ENCODE measurements at regions not wholly inside any gene's neighbourhood (a gene's known extent, or its start where the extent isn't known, plus 50 kb on each side); places are given as distances from the start of the nearest gene placed in this dataset.
"Not testable (repeated sequence)": the region's sequence is repeated elsewhere in the genome, so short reads cannot be mapped to it uniquely, and the experiment has no call there.

DNA sequence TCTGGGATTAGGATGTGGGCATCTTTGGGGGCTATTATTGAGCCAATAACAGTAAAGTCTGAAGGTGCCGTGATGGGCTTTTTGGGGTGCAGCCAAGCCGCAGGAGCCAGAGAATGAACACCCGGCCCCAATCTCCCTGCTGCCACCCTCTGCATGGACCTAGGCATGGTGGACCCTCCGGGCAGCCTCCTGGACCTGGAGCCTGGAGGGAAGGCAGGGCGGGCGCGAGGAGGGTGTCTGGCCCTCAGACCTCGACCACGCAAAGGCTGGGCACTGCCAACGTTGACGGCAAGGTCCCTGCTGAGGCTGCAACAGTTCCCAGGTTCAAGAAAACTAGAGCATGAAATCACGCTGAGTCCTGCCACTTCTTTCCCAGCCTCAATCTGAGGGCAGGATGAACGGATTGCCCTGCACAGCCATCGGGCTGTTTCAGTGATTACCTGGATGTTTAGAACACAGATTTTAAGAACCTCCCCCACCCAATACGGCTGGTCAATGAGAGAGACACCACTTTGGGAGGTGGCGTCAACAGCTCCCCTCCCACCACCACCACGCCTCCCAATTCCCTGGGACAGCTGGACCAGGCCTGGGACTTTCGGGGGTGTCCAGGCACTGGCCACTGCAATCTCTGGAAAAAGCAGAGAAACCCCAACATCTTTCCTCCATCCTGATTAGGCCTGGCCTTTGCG is 147.4 kb downstream of the NPIPB11 start:
- not testable (repeated sequence) for DNase-seq (ENCODE audit: low spot score)

DNA sequence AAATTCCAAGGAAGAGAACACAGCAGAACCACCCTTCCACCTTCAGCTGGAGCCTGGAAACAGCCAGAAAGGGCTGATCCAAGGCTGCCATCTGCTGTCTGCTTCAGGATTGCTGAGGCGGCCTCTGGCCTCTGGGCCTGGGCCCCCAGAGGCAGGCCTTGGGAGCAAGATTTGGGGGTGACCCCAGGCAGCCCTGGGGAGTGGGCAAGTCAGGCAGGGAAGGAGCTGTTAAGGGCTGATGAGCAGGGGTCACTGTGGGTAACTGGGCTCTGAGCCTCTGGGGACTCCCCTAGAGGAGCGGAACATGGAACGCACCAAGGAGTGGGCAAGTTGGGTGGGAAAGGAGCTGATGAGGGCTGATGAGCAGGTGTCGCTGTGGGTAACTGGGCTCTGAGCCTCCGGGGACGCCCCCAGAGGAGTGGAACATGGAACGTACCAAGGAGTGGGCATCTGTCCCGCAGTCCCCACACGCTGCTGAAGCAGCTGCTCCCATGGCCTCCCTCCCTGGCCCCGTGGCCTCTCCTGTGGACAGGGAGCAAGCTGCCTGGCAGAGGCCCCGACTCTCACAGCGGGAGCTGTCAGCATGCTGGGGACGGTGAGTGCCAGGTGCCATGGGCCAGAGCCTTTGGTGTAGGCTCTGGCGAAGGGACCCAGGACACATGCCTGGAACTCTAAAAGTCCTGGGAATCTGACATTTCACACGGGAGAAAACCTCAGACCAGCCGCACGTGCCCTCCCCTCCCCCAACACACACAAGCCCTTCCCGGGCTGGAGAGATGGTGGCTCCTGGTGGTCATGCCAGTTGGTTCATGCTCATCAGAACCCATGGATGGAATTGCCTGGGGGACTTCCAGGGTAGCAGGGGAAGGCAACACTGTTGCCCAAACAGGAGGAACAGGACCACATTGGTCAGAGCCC is 148.8 kb downstream of the NPIPB11 start:
- DNase-seq (ENCODE audit: low spot score), result peak; percentile 39

DNA sequence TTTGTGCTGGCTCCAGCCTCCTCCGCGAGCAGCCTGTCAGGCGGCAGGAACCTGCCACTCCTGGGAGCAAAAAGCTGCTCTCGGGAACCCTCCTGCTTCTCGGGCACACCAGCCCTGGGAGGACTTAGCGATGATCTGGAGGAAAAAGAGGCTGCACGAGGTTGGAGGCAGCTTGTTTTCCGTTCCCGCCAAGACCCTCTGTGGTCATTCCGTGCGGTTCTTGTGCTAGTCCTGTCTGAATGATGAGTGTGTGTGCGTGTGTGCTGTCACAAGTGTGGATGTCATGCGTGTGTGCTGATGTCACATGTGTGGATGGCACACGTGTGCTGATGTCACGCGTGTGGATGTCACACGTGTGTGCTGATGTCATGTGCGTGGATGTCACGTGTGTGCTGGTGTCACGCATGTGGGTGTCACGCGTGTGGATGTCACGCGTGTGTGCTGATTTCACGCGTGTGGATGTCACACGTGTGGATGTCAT is 150.0 kb downstream of the NPIPB11 start:
- DNase-seq (ENCODE audit: low spot score), result no peak

DNA sequence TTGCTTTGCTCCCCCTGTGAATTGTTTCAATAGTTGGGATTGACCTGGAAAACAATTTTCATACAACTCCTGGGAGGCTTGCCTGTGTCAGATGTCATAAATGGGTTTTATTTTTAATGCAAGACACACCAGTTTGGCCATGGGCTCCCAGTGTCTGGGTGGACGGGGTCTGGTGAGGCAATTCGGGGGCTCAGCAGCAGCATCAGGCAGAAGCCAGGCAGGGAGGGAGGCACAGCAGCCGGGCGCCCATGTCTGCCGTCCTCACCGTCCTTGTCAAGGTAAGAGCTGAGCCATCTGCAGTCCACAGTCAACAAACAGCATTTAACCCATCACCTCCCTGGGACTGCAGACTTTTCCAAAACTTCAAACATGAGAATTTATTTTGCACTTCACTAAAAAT is 150.6 kb downstream of the NPIPB11 start:
- DNase-seq (ENCODE audit: low spot score), result not testable (repeated sequence)

DNA sequence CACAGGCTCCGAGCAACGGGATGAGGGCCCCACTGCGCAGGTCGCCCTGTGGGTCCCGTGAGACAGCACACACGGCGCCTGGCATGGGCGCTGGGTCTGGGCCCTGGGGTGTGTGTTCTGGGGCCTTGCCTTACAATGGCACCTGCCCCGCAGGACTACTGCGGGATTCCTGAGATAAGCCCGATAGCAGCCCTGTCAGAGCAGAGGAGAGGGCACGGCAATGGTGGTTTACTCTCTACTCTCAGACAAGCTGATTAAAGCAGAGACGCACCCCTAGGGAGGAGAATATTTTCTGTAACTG is 151.1 kb downstream of the NPIPB11 start:
- DNase-seq (ENCODE audit: low spot score), result not testable (repeated sequence)

DNA sequence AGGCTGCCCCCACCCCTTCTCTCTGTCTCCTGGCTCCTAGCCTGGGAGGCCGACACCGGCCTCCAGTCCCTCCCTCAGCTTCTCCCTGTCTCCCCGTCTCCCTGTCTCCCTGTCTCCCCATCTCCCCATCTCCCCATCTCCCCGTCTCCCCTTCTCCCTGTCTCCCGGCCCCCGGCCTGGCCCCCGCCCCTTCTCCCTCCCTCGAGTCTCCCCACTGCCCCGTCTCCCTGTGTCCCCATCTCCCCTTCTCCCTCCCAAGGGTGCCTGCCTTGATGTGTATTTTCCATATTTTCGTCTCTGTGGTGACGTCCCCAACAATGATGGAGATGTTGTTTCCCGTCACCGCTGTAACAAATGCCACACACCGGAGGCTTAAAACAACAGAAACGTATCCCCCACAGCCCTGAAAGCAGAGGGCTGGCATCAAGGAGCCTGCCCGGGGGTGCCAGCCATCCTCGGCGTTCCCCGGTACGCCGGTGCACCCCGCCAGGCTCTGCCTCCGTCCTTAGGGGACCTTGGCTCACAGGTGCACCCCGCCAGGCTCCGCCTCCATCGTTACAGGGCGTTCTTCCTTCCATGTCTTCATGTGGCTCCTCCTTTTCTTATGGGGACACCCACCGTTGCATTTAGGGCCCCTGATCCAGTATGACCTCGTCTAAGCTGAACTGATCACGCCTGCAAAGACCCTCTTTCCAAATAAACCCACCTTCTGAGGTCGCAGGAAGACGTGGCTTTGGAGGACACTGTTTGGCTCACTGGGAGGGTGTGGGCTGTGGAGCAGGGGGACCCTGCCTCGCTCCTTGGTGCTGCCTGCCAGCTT is 151.6 kb downstream of the NPIPB11 start:
- DNase-seq (ENCODE audit: low spot score), result no peak

DNA sequence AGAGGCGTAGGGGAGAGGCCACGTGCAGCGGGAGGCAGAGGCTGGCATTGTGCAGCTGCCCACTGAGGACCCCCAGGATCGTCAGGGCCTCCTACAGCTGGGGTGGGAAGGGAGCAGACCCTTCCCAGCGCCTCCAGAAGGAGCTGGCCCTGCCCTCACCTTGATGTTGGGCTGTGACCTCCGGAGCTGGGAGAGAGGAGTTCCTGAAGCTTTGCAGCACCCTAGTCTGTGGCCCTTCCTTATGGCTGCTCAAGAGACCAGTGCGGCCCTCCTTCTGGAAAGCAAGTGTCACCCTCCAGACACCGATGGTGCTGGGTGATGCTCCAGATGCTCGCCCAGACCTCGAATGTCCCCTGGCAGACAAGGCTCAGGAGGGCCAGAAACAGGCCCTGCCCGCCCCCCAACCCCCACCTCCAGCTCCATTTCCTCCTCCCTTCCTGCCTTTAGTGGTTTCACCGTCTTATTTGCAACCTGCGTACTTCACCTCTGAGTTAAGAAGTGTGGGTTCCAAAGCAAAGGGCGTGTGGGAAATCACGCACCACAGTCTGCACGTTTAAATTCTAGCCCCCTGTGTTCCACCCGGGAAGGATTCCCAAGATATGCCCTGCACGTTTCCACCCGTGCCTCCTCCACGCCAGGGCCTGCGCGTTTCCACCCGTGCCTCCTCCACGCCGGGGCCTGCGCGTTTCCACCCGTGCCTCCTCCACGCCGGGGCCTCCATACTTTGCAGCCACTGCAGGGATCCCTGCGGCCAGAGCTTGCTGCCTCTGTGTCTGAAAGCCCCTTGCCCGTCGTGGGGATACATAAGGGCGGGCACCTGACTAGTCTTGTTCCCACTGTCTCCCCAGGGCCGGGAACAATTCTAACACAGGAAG is 152.6 kb downstream of the NPIPB11 start:
- DNase-seq (ENCODE audit: low spot score), result not testable (repeated sequence)

DNA sequence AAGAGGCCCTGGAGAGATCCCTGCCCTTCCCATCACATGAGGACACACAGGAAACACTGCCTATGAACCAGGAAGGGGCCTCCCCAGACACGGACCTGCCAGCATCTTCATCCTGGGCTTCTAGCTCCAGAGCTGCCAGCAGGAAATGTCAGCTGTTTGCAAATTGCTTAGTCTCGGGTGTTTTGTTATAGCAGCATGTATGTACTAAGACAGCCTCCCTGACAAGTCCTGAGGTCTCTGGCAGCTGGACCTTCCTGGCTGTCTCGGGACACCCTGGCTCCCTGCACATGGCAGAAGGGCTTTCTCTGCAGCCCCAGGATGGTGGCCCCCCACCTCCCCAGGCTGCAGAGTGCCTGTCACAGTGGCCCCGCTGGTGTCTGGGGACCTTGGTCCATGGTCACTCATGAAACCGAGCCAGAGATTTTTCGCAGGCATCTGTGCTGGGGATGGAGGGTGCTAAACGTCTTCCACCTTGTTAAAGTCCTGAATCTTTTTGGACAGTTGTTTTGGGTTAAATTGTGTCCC is 153.4 kb downstream of the NPIPB11 start:
- not testable (repeated sequence) for DNase-seq (ENCODE audit: low spot score)

DNA sequence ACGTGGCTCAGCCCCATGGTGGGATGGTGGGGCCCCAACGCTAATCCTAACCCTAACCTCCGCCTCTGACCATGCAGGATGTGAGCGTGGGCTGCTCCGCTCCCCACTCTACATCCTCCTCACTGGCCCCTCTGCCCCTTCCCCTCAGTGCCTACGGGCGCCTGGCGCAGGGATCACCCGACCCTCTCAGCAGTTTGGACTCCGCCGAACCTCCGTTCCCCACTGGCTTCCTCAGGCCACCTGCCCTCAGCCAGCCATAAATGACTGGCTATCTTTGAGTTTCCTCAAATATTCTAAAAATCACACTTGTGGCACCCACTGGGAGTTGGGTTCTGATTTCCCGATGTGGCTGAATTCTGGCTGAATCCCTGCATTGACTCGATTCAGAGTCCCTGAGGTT is 154.2 kb downstream of the NPIPB11 start:
- not testable (repeated sequence) for DNase-seq (ENCODE audit: low spot score)

DNA sequence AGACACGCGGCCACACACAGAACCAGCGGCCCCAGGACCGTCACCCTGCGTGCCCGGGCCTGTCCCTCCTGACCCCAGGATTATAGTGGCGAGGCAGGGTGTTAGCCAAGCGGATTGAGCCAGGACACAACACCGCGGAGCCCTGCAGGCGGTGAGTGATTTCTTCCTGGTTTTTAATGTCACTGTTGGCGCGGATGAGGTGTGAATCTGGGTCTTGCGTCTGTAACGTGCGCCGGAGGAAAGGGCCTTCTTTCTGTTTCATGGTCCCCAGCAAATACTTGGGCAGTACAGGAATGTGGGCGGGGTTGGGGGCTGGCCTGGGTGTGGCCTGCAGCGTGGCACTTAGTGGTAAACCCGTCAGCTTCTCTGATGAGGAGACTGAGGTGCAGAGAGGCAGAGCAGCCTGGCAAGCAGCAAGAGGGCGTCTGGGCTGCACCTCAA is 154.9 kb downstream of the NPIPB11 start:
- peak; percentile 71 for DNase-seq (ENCODE audit: low spot score)

DNA sequence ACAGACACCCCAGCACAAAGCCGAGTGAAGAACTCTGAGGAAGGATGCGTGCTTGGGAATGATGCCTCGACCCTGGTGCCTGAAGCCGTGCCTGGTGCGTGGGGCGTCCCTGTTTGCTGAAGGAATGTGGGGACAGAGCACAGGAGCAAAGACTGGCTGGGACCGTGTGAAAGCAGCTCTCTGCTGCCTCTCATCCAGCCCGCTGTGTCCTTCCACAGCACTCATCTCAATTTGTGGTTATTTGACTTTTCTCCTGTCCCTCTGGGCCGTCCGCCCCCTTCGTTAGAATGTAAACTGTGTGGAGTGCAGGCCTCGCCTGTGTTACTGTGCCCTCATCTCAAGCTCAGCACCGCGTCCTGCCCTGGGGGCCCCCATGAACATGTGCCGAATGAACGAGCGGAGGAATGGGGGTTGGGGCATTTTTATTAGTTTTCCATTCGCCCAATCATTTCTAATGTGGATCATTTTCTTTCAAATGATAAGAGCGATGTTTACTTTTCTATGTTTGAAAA is 155.5 kb downstream of the NPIPB11 start:
- DNase-seq (ENCODE audit: low spot score), result not testable (repeated sequence)

DNA sequence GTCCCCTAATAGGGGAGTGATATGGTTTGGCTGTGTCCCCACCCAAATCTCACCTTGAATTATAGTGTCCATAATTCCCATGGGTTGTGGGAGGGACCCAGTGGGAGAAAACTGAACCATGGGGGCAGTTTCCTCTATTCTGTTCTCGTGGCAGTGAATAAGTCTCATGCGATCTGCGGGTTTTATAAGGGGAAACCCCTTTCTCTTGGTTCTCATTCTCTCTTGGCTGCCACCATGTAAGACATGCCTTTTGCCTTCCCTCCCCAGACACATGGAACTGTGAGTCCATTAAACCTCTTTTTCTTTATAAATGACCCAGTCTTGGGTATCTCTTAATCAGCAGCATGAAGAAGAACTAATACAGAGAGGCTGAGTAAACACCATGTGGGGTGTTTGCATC is 156.0 kb downstream of the NPIPB11 start:
- not testable (repeated sequence) for DNase-seq (ENCODE audit: low spot score)

DNA sequence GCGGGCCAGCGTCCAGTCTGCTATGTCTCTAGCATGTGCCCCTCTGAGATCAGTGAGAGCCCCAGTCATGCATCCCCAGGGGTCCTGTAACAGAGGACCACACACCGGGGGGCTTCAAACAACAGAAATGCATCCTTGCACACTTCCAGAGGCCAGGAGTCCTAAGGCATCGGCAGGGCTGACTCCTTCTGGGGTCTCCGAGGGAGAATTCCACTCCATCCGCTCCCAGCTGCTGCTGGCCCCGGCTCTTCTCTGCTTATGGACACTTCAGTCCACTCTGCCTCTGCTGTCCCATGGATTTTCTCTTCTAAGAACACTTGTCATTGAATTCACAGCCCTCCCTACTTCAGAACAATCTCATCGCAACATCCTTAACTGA is 157.6 kb downstream of the NPIPB11 start:
- DNase-seq (ENCODE audit: low spot score), result not testable (repeated sequence)

DNA sequence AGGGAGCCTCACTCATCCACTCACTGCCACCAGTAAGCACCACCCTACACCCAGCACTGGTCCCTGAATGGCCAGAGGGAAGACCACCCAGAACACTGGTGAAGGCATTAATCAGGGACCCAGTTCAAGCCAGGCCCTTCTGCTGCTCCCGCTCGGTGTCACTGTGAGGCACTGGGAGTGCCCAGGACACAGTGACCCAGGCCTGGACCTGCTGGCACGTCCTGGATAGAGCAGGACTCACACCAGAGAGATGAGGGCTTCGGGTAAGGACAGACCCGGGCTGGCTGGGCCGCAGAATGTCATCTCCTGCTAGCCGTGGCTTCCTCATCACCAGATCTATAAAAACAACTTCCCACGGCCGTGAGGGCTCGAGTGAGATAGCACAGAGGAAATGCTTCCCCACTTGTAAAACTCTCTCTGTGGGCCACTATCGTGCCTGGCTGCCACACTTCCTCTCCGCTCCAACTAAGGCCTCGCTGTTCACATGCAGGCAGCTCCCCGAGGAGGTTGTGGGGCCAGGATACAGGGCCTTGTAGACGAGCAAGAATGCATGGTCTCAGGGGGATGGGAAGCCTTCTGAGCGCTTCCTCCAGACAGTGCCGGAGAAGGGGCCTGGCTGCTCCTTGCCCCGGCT is 158.1 kb downstream of the NPIPB11 start:
- DNase-seq (ENCODE audit: low spot score), result not testable (repeated sequence)

DNA sequence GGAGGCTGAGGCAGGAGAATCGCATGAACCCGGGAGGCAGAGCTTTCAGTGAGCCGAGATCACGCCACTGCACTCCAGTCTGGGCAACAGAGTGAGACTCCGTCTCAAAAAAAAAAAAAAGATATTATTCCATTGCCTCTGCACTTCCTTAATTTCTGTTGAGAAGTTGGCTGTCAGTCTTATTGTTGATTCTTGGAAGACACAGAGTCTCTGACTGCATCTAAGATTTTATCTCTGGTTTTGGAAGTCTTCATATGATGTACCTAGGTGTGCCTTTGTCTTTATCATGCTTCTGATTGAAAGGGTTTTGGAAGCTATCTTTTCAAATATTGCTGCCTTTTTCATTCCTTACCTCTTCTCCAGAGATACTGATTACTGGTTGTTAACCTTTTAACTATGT is 160.4 kb downstream of the NPIPB11 start:
- not testable (repeated sequence) for DNase-seq (ENCODE audit: low spot score)

DNA sequence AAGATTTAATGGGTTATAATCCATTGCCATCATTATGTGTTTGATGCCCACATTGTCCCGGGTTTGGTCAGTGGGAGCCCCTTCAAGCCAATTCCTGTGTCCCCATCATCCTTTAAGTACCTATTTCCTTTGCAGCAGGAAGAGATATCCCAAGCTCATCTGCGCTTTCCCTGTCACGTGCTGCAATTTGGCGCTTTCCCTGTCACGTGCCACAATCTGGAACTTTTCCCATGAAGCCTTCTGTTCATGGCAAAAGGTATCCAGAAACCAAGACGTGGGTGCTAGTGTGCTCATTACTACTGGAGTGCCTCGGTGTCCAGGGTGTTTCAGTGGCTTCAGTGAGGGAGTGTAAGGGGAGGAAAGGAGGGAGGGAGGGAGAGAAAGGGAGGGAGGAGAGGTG is 168.5 kb downstream of the NPIPB11 start:
- no peak for DNase-seq (ENCODE audit: low spot score)

DNA sequence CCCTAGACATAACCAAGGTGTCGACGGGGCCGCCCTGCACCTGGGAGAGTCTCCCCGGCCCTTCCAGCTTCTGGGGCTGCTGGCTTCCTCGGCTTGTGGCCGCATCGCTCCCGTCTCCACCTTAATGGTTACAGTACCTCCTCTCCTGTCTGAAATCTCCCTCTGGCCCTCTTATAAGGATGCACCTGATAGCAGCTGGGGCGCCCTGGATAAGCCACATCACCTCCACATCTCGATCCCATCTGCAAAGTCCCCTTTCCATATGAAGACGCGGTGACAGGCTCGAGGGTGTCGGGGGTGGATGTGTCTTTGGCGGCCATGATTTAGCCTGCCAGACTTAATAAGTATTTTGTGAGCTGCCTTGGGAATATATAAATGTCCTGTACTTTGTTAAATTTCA is 169.0 kb downstream of the NPIPB11 start:
- not testable (repeated sequence) for DNase-seq (ENCODE audit: low spot score)

DNA sequence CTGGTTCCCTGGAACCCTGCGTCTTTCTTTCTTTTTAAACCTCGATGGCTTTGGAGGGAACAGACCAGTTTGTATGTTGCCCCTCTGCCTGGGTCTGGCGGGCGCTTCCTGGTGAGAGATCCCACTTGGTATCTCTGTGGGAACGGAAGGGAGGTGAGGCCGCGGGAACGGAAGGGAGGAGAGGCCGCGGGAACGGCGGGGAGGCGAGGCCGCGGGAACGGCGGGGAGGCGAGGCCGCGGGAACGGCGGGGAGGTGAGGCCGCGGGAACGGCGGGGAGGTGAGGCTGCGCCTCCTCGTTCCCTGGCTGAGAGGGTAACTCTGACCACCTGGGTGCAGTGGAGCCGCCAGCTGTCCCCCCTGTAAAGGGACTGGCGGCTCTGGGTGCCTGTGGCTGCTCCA is 169.5 kb downstream of the NPIPB11 start:
- not testable (repeated sequence) for DNase-seq (ENCODE audit: low spot score)

DNA sequence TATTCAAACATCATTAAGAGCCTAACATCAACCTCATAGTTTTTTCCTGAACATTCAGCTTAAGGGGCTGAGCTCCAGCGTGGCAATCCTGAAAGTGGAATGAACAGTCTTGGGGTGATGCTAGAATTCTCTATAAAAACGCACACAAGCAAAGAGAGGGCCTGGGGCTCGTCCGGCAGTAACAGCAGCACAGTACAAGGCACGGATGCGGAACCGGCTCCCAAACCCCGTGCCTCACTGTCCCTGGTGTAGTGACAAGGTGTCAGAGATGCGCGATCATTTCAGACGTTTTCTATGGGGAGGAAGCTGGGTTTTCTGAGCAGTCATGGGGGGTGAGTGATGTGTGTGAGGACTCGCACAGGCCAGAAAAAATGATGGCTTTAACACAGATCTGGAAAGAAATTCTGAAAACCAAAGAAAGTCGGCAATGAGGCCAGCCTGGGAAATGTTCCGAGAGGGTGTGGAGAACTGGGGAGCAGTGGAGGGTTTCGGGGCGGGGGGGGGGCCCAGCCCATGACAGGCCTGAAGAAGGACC is 170.6 kb downstream of the NPIPB11 start:
- not testable (repeated sequence) for DNase-seq (ENCODE audit: low spot score)

All from HT-29 (cell line).